HG03280 (cell line): ENCODE measurements at regions not wholly inside any gene's neighbourhood (a gene's known extent, or its start where the extent isn't known, plus 50 kb on each side); places are given as distances from the start of the nearest gene placed in this dataset.

ENCODE experiments used
- ATAC-seq: cut with Tn5 transposase; IDR thresholded peaks from one replicate; pipeline ENCODE4 v1.9.1; 2021; ENCODE audit warnings: mild to moderate bottlenecking, moderate library complexity; ENCODE audit not compliant: unreplicated experiment

DNA sequence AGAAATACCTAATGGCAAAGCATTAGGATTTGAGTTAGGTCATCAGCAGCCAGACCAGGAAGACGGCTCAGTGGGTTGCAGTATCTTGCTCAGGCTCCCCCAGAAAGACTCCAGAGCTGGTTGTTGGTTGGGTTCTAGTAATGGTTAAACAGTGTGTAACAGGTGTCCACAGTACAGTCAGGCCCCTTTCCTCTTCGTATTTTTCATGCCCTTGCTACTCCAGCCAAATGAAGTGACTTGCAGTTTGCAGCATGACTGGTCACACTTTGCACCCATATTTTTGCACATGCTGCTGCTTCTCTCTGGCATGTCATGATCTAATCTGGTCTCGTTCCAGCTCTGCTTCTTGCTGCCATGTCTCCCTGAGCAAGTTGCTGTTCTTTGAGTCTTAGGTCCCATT is 60.6 kb upstream of the TRPC7 start:
- ATAC-seq, result no peak

DNA sequence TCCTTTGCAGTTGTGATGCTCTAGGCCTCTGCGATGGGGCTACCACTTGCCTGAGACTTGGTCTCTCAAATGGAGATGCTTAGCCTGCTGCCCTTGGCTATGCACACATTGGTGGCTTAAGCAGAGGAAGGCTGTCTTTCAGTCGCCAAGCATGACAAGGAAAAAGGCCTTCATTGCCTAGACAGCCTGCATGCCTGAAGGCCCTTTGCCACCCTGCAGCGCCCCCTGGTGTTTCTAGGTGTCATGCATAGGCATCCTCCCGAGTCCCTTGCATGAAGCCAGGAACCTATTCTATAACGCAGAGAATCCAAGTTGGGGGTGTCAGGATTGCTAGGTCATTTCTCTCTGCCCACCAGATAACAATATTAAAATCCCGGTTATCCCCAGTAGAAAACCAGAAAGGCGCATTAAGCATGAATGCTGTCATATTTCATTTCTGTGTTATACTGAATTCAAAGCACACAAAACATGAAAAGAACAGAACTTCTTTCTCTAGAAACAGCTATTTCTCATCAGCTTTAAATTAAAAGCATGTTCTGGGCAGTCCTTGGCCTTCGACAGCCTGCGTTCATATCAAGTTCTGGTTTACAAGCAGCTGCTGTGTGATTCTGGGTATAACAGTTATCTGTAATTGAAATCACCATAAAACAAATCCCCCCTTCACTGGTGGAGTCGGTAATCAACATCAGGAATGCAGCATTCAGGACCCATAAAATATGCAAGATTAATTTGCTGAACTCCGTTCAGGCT is 59.7 kb upstream of the TRPC7 start:
- peak; percentile 80 for ATAC-seq

DNA sequence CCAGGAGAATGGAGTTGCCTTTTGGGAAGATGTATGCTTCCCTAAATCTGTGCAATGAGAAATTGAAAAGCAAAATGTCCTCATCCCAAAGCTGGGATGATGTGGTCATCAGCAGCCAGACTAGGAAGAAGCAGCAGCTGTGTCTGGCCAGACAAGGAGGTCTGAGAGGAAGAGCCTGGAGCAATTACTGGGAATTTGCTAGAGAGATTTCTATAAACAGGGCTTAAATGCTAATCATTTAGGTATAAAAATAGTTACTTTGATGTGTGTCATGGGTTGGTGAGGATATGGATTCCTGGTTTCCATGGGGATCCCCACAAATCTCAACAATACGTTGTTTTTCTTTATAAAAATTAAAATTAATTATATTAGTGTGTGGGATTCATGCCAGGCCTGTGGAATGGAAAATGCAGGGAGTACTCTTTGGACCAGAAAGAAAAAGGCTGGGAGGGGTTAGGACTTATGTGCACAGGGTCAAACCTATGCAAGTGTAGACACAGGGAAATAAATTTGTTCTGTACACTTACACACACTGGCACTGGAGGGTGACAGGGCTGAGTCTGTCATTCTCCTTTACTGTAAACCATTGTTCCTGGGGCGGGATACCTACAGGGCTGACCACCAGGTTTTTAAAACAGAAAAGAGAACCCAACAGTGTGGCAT is 58.7 kb upstream of the TRPC7 start:
- no peak for ATAC-seq

DNA sequence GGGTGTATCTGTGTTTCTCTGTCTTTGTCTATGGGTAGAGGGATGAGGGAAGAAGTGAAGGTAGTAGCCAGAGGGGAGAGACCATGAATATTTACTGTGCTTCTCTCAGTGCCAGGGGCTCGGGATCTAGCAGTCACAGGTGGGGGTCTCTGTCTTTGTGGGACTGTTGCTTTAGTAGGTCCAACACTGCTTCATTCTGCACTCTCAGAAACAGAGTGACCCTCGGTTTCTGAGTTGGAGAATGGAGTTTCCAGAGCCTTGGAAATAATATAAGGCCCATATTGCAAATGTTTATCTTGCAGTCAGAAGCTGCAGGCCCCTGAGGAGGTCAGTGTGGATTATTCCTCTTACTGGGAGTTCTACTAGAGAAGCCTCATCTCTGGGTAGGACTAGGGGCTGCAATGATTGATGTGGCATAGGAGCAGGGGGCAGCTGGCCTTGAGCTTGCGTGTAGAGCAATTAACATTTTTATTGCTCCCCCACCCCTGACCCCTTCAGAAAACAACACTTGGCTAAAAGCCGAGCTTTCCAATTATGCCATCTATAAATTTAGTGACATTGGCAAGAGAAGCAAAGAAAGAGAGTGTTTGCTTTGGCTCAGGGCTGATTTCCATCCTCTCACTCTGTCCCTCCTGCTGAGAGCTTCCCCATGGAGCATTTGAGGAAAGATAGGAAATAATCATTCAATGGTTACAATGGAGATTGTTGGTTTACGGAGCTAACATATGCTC is 55.0 kb upstream of the TRPC7 start:
- ATAC-seq, result no peak

DNA sequence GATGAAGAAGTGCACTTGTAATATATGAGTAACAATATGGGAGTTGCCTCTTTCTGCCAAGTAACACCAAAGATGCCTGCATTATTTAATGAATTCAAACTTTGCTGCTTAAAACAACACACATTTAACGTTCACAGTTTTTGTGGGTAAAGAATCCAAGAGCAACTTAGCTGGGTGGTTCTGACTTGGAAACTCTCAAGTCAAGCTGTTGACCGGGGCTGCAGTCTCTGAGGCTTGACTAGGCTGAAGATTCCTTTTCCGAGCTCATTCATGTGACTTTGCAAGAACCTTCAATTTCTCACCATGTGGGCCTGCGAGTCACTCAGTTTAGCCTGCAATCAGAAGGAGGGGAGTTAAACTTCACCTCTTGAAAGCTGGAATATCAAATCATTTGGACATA is 53.0 kb upstream of the TRPC7 start:
- no peak for ATAC-seq
